ENCODE measurements at regions not wholly inside any gene's neighbourhood (a gene's known extent, or its start where the extent isn't known, plus 50 kb on each side); places are given as distances from the start of the nearest gene placed in this dataset.

DNA sequence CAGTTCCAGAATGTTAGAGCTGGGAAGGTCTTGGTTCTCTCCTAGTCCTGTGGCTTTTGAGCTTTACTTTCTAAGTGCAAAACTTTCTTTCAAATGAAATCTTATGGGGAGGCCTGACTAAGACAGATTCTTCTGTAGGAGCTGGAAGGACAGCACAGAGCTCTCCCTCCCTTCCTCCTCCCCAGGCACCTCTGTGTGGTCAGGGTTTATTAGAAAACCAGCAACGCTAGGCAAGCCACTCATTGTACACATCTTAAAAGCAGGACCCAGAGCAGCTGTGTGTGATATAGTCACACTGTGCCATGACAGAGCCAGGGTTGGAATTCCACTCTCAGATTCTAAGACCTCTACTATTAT, 241.1 kb upstream of the RAB4A start:
- TF ChIP-seq, protein P1, sequence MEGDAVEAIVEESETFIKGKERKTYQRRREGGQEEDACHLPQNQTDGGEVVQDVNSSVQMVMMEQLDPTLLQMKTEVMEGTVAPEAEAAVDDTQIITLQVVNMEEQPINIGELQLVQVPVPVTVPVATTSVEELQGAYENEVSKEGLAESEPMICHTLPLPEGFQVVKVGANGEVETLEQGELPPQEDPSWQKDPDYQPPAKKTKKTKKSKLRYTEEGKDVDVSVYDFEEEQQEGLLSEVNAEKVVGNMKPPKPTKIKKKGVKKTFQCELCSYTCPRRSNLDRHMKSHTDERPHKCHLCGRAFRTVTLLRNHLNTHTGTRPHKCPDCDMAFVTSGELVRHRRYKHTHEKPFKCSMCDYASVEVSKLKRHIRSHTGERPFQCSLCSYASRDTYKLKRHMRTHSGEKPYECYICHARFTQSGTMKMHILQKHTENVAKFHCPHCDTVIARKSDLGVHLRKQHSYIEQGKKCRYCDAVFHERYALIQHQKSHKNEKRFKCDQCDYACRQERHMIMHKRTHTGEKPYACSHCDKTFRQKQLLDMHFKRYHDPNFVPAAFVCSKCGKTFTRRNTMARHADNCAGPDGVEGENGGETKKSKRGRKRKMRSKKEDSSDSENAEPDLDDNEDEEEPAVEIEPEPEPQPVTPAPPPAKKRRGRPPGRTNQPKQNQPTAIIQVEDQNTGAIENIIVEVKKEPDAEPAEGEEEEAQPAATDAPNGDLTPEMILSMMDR (IDR thresholded peaks at IDR 0.05), result no peak
- no peak for TF ChIP-seq POLR2A (IDR thresholded peaks at IDR 0.05)

All from Peyer's patch (tissue), 4 donors.